ENCODE measurements at regions not wholly inside any gene's neighbourhood (a gene's known extent, or its start where the extent isn't known, plus 50 kb on each side); places are given as distances from the start of the nearest gene placed in this dataset.

DNA sequence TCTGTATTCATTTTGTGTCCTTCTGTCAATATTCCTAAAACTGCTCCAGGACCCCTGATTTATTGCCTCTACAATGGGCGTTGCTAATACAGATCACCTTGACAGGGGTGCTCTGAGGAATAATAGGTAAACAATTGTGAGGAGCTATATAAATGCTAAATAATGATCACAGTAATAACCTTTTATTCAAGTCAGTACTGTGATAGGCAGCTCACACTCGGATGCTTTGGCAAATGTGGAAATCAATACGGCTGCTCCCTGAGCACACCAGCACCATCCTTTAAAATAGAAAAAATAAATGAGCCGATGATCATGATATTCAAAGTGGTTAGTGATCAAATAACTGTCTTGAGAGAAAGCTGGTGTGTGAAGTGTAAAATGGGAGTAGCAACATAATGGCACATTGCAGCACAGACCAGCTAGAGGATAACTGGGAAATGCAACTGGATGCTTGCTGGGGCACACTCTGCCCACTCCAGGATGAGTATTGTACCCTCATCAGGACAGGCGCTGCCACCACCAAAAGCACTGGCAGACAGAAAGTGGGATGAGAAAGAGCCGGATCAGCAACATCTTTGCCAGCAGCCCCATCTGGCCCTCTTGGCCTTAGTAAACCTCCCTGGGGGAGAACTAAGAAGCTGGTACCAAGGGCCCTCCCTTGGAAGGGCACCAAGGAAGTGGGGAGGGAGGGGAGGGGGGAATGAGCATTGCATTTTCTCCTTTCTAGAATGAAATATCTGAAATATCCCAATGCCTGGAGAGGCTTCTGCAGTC lies 69.4 kb upstream of the SPATA31D4 start:
- no peak overlapping the region for H2AFZ ChIP-seq (ENCODE audit: low read depth)
- ChIA-PET POLR2A (no interaction called here), CTCF (no interaction called here)
- H3F3A ChIP-seq (replicated peaks; ENCODE audit: insufficient read depth): peaks cover 3% of the 10 kb centered on the region
- no peak overlapping the region for H3K4me3 ChIP-seq (ENCODE audit: low read depth in 2 of 2, low read length in 1 of 2)
- 94% methylated on average over 4 of the region's 6 CpGs for WGBS (ENCODE audit: low lambda C conversion rate)
- H3K79me2 ChIP-seq (ENCODE audit: insufficient read depth): no peaks in the 10 kb centered on the region
- H3K9me2 ChIP-seq: no peaks in the 10 kb centered on the region
- no peak overlapping the region for H3K9ac ChIP-seq
- no peak for TF ChIP-seq RFX5 (IDR thresholded peaks at IDR 0.05; ENCODE audit: low read length)
- H3K4me2 ChIP-seq: no peak overlapping the region
- no peaks in the 10 kb centered on the region for H3K36me3 ChIP-seq (replicated peaks in 1 of 2; ENCODE audit: control insufficient read depth in 1 of 2, insufficient read depth in 2 of 2, low read length in 1 of 2)
- DNase-seq: no peak
- no peaks in the 10 kb centered on the region for H3K4me1 ChIP-seq (ENCODE audit: control insufficient read depth in 1 of 2, insufficient read depth in 2 of 2, low read depth in 1 of 2, low read length in 1 of 2)
- no peaks in the 10 kb centered on the region for H3K27me3 ChIP-seq (ENCODE audit: insufficient read depth)
- H3K27ac ChIP-seq (ENCODE audit: low read depth in 2 of 2, low read length in 1 of 2): no peak overlapping the region
- no peaks in the 10 kb centered on the region for H3K9me3 ChIP-seq
- no peaks in the 10 kb centered on the region for H4K20me1 ChIP-seq (ENCODE audit: insufficient read depth)

GRCh38 chr9:81860581-81860980 lies 67.6 kb upstream of the SPATA31D4 start:
- Histone ChIP-seq H3K9me3 (no peaks in the 10 kb centered on the region), H3K4me3 (ENCODE audit: low read depth in 2 of 2, low read length in 1 of 2) (no peak overlapping the region), H3K79me2 (ENCODE audit: insufficient read depth) (no peaks in the 10 kb centered on the region), H3K27me3 (ENCODE audit: insufficient read depth) (no peaks in the 10 kb centered on the region), H3K27ac (ENCODE audit: low read depth in 2 of 2, low read length in 1 of 2) (no peak overlapping the region), H3F3A (replicated peaks; ENCODE audit: insufficient read depth) (peaks cover 3% of the 10 kb centered on the region), H2AFZ (ENCODE audit: low read depth) (no peak overlapping the region), H3K4me1 (ENCODE audit: control insufficient read depth in 1 of 2, insufficient read depth in 2 of 2, low read depth in 1 of 2, low read length in 1 of 2) (no peaks in the 10 kb centered on the region), H3K9ac (no peak overlapping the region), H3K36me3 (replicated peaks in 1 of 2; ENCODE audit: control insufficient read depth in 1 of 2, insufficient read depth in 2 of 2, low read length in 1 of 2) (no peaks in the 10 kb centered on the region), H3K4me2 (no peak overlapping the region), H4K20me1 (ENCODE audit: insufficient read depth) (no peaks in the 10 kb centered on the region), H3K9me2 (no peaks in the 10 kb centered on the region)
- 94% methylated on average over 7 of the region's 8 CpGs for WGBS (ENCODE audit: low lambda C conversion rate)
- POLR2A ChIA-PET: no interaction called here
- TF ChIP-seq, protein P1, sequence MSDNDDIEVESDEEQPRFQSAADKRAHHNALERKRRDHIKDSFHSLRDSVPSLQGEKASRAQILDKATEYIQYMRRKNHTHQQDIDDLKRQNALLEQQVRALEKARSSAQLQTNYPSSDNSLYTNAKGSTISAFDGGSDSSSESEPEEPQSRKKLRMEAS (IDR thresholded peaks at IDR 0.05; ENCODE audit: low read depth): no peak
- TF ChIP-seq RAD21 (IDR thresholded peaks at IDR 0.05; ENCODE audit: low read length) (no peak), MXI1 (IDR thresholded peaks at IDR 0.05; ENCODE audit: low read depth, low read length) (no peak), EP300 (IDR thresholded peaks at IDR 0.05; ENCODE audit: borderline replicate concordance in 1 of 2, low read depth in 1 of 2, low read length in 1 of 2) (no peak), MEF2A (IDR thresholded peaks at IDR 0.05; ENCODE audit: borderline replicate concordance, low read depth) (no peak), POLR2AphosphoS5 (IDR thresholded peaks at IDR 0.05; ENCODE audit: low read depth, low read length) (no peak), TAF1 (IDR thresholded peaks at IDR 0.05; ENCODE audit: borderline replicate concordance, low read depth, low read length) (no peak), TCF12 (IDR thresholded peaks at IDR 0.05) (no peak)
- no peak for DNase-seq
- CTCF ChIA-PET: no interaction called here

DNA sequence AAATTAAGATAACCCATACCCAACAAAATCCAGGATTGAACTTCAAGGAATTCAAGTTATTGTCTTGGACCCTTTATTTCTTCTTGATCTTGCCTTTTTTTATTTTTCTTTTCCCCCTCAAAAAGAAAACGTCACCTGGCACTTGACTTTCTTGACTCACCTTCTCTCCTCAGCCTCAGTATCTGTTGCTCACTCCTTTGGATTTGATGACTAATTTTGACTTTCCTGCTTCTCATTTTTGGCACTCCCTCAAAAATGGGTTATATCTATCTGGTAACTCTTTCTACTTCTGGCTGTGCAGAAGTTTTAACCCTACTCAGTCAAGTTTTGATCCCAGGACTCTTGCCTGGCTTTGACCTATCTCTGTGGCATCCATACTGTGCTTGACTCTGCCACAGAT lies 66.6 kb upstream of the SPATA31D4 start:
- Histone ChIP-seq H3K4me2 (no peak overlapping the region), H3F3A (replicated peaks; ENCODE audit: insufficient read depth) (peaks cover 3% of the 10 kb centered on the region), H3K27me3 (ENCODE audit: insufficient read depth) (no peaks in the 10 kb centered on the region), H3K36me3 (replicated peaks in 1 of 2; ENCODE audit: control insufficient read depth in 1 of 2, insufficient read depth in 2 of 2, low read length in 1 of 2) (no peaks in the 10 kb centered on the region), H3K27ac (ENCODE audit: low read depth in 2 of 2, low read length in 1 of 2) (0 out of 4 replicates have a peak overlapping the region, but pooled peaks of 1 of the 2 experiments have one; percentile 22), H4K20me1 (ENCODE audit: insufficient read depth) (no peaks in the 10 kb centered on the region), H3K4me1 (ENCODE audit: control insufficient read depth in 1 of 2, insufficient read depth in 2 of 2, low read depth in 1 of 2, low read length in 1 of 2) (no peaks in the 10 kb centered on the region), H3K9ac (no peak overlapping the region), H3K4me3 (ENCODE audit: low read depth in 2 of 2, low read length in 1 of 2) (no peak overlapping the region), H3K79me2 (ENCODE audit: insufficient read depth) (no peaks in the 10 kb centered on the region), H3K9me3 (no peaks in the 10 kb centered on the region), H2AFZ (ENCODE audit: low read depth) (no peak overlapping the region), H3K9me2 (no peaks in the 10 kb centered on the region)
- DNase-seq: no peak
- ChIA-PET CTCF (no interaction called here), POLR2A (no interaction called here)
- WGBS (ENCODE audit: low lambda C conversion rate): 9% methylated on average over 1 of the region's 1 CpG
- TF ChIP-seq TCF12 (IDR thresholded peaks at IDR 0.05): peak; percentile 63
- TF ChIP-seq JUND (IDR thresholded peaks at IDR 0.05): peak; percentile 65
- no peak for TF ChIP-seq USF1 (IDR thresholded peaks at IDR 0.05; ENCODE audit: borderline replicate concordance, low read depth)
- TF ChIP-seq, protein P2, sequence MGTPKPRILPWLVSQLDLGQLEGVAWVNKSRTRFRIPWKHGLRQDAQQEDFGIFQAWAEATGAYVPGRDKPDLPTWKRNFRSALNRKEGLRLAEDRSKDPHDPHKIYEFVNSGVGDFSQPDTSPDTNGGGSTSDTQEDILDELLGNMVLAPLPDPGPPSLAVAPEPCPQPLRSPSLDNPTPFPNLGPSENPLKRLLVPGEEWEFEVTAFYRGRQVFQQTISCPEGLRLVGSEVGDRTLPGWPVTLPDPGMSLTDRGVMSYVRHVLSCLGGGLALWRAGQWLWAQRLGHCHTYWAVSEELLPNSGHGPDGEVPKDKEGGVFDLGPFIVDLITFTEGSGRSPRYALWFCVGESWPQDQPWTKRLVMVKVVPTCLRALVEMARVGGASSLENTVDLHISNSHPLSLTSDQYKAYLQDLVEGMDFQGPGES (IDR thresholded peaks at IDR 0.05; ENCODE audit: low read depth, low read length): no peak
- TF ChIP-seq EZH2phosphoT487 (IDR thresholded peaks at IDR 0.05; ENCODE audit: borderline replicate concordance, low read depth): no peak
- TF ChIP-seq, protein P1 (IDR thresholded peaks at IDR 0.05; ENCODE audit: low read depth): no peak
- TF ChIP-seq NFIC (IDR thresholded peaks at IDR 0.05; ENCODE audit: borderline replicate concordance): peak; percentile 79; the same call in 1 of the 2 replicates
- TF ChIP-seq, protein P3, sequence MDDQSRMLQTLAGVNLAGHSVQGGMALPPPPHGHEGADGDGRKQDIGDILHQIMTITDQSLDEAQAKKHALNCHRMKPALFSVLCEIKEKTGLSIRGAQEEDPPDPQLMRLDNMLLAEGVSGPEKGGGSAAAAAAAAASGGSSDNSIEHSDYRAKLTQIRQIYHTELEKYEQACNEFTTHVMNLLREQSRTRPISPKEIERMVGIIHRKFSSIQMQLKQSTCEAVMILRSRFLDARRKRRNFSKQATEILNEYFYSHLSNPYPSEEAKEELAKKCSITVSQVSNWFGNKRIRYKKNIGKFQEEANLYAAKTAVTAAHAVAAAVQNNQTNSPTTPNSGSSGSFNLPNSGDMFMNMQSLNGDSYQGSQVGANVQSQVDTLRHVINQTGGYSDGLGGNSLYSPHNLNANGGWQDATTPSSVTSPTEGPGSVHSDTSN (IDR thresholded peaks at IDR 0.05): peak; percentile 36; the same call in 1 of the 2 replicates
- no peak for TF ChIP-seq MXI1 (IDR thresholded peaks at IDR 0.05; ENCODE audit: low read depth, low read length)
- TF ChIP-seq RCOR1 (IDR thresholded peaks at IDR 0.05; ENCODE audit: low read length): no peak
- peak; percentile 81 for TF ChIP-seq FOSL2 (IDR thresholded peaks at IDR 0.05; ENCODE audit: borderline replicate concordance, low read depth)
- TF ChIP-seq CHD2 (IDR thresholded peaks at IDR 0.05; ENCODE audit: low read length, partially characterized antibody): no peak
- TF ChIP-seq TAF1 (IDR thresholded peaks at IDR 0.05; ENCODE audit: borderline replicate concordance, low read depth, low read length): no peak
